ENCODE measurements at regions not wholly inside any gene's neighbourhood (a gene's known extent, or its start where the extent isn't known, plus 50 kb on each side); places are given as distances from the start of the nearest gene placed in this dataset.
"Not testable (repeated sequence)": the region's sequence is repeated elsewhere in the genome, so short reads cannot be mapped to it uniquely, and the experiment has no call there.

DNA sequence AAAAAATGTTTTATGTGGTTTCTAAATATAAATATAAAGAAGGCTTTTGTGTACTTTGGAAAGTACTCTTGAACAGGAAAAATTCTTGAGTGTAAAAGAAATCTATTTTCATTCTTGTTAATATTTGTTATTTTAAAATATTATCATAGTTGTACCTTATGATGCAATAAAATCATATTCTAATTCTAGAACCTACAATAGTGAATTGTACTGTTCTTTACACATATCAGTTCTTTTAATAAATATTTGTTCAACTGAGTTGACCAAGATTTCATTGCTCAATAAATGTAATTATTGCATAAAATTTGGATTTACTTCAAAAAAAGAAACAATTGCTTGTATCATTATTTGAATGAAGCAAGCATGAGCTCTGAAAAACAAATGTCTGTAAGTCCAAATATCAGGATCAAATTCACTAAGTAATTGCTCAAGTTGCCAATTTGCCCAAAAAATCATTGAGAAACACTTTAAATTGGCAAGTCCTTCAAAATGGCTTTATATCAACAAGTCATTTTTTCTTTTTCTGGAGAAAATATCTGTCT lies 191.6 kb upstream of the SLC16A7 start:
- DNase-seq: no peak

- peak; percentile 81 for DNase-seq
Observed at GRCh38 chr12:59403259-59403932, 192.4 kb upstream of the SLC16A7 start.

- no peak for DNase-seq
Observed at GRCh38 chr12:59401862-59402261, 194.0 kb upstream of the SLC16A7 start.

GRCh38 chr12:59398164-59398563 lies 197.7 kb upstream of the SLC16A7 start:
- no peak for DNase-seq

DNA sequence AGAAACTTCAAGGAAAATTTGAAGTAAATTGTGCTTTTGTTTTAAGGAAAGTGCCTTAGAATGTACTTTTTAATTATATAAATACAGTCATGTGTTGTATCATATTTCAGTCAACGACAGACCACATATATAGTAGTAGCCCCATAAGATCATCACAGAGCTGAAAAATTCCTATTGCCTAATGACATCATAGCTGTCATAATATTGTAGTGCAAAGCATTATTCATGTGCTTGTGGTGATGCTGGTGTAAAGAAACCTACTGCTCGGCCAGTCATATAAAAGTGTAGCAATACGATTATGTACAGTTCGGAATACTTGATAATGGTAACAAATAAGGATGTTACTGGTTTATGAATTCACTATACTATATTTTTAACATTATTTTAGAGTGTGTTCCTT lies 198.9 kb upstream of the SLC16A7 start:
- DNase-seq: no peak

DNA sequence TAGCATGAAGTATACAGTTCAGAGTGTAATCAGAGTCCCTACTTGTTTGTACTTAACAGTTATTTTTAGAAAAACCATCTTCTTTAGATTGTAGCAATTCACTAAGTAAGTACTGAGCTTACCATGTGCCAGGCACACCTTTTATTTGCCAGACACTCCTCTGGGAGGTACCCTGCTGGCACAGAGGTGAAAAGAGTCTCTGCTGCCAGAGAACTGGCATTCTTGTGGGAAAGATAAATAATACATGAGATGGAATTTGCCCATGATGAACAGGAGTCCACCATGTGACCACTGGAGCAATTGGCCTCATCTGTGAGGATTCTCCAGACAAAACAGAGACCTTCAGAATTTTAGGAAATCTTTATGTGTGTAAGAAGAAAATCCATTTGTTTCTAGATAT lies 199.3 kb upstream of the SLC16A7 start:
- DNase-seq: no peak

- DNase-seq: not testable (repeated sequence)
Observed at GRCh38 chr12:59395310-59395709, 200.5 kb upstream of the SLC16A7 start.

DNA sequence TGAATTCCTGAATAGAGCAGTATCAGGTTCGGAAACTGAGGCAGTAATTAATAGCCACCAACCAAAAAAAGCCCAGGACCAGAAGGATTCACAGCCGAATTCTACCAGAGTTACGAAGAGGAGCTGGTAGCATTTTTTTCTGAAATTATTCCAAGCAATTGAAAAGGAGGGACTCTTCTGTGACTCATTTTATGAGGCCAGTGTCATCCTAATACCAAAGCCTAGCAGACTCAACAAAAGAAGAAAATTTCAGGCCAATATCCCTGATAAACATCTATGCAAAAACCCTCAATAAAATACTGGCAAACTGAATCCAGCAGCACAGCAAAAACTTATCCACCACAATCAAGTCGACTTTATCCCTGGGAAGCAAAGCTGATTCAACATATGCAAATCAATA lies 202.3 kb upstream of the SLC16A7 start:
- DNase-seq: no peak

- DNase-seq: no peak
Observed at GRCh38 chr12:59389968-59390576, 205.8 kb upstream of the SLC16A7 start.

DNA sequence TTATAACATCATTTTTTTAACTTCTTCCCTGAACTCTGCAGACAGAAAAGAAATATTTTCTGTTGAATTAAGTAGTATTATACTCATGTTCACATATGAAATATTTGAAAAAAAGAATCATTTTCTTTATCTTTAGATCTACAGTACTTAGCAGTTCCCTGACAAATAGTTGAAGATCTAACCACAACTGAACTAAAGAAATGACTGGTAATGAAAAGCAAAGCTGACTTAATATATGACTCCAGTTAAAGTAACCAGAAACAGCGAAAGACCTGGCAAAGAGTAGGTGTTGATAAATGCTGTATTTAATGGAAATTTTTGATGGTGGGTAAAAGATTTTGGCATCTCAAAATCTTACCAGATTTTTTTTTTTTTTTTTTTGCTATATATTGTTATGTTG lies 207.1 kb upstream of the SLC16A7 start:
- no peak for DNase-seq

DNA sequence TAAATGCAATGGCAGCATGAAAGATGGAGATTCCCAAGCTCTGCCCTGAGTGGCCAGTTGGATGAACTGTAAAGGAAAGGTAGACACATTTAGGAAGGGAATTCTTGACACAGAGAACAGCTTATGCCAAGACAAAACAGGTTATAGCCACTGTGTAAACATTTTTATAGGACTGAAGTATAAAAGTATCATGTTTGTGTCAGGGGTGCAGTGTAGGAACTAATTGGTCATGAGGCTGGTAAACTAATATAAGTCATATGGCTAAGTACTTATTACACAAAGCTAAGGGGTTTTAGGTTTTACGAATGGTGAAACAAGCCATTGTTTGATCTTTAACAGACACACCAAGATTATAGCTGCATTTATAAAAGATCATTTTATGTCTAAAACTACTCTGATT lies 207.7 kb upstream of the SLC16A7 start:
- no peak for DNase-seq

DNA sequence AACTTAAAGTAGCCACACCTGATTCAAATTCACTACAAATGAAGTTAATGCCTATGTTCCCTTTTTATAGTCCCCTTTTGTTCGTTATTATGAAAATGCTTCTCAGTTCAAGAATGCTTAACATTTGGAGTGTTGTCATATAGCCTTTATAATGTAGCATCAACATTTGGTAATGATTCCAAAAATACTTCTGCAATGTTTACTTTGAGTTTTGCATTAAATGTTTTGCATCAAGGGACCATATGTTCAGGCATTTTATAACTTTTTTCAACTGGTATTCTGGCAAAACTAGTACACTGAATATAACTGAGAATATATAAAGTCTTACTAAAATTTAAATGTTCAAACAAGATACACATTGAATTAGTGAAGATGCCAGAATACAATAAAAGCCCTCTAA lies 209.6 kb upstream of the SLC16A7 start:
- DNase-seq: no peak

DNA sequence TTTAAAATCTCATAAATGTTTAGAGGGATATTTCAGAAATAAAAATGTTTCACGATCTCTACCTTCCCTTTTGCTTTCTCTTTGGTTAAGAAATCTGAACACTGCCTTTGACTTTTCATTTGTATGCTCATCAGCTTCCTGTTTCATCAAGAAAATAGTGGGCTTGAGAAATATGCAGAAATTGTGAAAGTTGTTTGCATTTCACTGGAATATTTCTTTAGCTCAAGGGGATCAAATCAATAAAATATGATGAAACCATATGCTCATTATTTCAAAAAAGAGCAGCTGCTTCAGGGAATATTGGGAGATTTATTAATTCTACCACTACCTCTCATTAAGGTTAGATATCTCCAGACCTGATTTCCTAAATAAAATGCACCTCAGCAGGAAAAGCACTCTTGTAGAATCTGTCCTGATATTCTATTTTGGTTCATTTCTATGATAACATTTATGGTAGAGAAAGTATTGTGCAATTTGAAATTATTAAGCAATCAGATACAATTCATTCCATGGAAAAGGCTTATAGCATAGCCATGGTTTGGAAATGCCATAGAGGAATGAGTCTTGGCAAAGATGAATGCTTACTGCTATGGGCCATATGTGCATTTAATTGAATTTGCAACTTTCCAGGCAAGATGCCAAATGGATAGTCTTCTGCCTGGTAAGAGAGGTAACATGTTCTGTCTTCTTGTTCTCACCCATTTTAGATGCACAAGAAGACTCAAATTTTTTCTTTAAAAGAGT lies 212.6 kb upstream of the SLC16A7 start:
- DNase-seq: no peak

GRCh38 chr12:59382282-59383078 lies 213.3 kb upstream of the SLC16A7 start:
- DNase-seq: no peak

DNA sequence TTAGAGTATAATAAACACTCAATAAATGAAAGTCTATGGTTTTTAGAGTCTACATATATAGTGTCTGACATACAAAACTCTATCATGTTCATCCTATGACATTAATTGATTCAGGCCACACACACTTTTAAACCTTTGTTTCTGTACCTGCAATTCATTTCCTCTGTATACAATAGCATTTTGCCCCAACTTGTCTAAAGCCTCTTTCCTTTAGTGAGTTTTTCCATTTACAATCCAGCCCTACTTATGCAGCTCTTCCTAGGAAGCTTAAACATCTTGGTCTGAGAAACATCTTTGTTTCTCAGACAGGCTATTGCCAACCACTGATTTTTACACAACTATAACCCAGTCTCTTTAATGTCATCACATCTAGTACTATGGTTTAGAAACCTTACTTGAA lies 214.7 kb upstream of the SLC16A7 start:
- no peak for DNase-seq

DNA sequence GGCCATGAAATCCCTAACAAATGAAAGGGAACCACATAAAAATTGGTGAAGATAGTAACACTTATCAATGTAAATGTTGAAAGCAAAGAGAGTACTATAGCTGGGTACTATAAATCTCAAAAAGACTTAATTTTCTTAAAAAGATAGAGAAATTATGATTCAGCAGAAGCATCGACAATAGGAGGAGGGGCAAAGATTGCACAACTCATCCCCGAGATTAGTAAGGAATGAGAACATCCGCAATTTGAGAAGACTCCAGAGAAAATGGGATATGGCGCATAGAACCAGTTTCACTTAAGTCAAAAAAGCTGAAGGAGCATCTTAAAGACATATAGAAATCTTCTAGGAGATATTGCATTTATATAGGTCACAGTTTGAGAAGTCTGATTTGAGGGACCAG lies 220.2 kb upstream of the SLC16A7 start:
- no peak for DNase-seq

DNA sequence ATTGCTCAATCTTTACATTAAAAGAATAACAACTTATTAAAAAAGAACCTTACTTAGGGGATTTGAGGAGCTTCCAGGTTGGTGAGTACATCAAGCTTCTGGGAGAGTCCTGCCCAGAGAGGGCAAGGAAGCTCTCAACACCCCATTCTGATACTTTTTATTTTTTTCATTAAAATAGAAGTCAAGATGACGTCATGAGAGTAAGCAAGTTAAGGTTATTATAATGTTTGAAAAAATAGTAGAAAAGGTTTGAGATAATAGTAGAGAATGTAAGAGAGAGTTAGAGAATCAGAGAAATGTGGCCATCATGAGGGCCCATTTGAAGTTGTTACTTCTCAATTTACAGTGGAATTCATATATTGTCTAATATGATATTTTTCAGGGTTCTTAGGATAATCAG lies 221.0 kb upstream of the SLC16A7 start:
- DNase-seq: no peak

- peak; percentile 4 for DNase-seq
Observed at GRCh38 chr12:59372956-59373355, 222.9 kb upstream of the SLC16A7 start.

DNA sequence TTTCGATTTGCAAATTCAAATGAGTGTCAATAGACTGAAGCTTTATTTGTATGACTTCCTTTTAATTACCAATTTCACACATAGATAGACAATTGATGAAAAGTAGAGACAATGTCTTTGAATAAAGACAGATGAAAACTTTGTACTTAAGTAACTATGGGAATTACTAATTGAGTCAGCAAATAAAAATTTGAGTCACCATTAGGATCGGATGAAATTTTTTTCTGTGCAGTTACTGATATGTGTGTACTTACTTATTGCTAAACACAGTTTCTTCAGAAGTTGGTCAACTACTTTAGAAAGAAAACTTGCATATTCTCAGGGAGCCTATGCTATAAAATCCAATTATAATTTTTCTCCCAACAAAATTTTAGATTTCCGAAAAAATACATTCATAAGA lies 224.9 kb upstream of the SLC16A7 start:
- DNase-seq: no peak

- DNase-seq: no peak
Observed at GRCh38 chr12:59365133-59365532, 230.7 kb upstream of the SLC16A7 start.

GRCh38 chr12:59357811-59358210 lies 238.0 kb upstream of the SLC16A7 start:
- DNase-seq: no peak

- peak; percentile 0 for DNase-seq
Observed at GRCh38 chr12:59346248-59346647, 249.6 kb upstream of the SLC16A7 start.

DNA sequence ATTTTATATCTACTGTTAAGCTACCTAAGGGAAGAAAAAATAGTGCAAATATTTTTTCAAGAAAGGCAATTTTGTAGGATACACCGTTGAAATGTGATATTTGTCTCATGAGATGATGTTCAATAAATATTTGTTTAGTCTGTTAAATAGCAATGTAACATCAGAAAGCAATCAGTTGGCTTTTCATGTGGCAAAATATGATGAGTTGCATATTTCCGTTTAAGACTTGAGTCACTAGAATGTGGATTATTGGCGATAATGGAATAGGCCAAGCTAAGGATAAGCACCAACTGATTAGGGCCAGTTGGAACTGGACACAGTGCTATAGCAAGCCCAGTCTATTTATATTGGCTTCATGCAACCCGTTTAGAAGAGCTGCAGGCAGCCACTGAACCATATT lies 250.4 kb upstream of the SLC16A7 start:
- no peak for DNase-seq
